ENCODE measurements at regions not wholly inside any gene's neighbourhood (a gene's known extent, or its start where the extent isn't known, plus 50 kb on each side); places are given as distances from the start of the nearest gene placed in this dataset.
"Not testable (repeated sequence)": the region's sequence is repeated elsewhere in the genome, so short reads cannot be mapped to it uniquely, and the experiment has no call there.

DNA sequence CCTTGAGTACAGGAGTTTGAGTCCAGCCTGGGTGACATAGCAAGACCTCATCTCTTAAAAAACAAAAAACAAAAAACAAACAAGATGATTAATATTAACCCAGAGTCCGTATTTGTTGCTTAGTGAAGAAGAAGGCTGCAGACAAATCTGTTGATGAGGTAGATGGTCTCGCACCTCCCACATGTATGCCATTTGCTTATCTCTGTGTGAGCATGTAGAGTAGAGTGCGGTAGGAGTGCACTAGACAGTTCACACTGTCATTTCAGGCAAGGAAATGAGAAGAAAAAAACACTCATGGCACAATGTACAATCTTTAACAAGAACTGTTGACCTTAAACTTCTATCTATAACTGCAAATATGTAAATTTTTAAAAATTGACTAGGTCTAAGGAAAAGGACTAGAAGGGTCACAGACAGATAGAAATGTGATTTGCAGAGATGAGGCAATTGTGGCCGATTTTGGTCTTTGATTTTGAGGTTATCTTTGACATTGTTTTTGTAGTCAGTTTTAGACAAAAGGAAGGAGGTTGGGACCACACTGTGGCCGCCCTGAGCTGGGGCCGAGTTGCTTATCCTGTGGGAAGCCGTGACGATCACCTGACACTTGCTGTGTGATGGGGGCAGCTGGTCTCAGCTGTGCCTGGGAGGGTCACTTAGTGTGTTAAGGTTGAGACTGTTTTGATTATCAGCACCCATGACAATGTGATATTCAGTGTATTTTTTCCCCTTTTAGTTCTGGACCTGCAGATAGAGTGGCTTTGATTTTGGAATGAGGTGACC, 127.2 kb downstream of the LAT start:
- TF ChIP-seq EZH2 (IDR thresholded peaks at IDR 0.05; ENCODE audit: borderline replicate concordance, low read depth, low read length); PRPF4 (IDR thresholded peaks at IDR 0.05; ENCODE audit: insufficient read depth, low read depth, low read length, poor library complexity, severe bottlenecking); POLR2AphosphoS5 (IDR thresholded peaks at IDR 0.05; ENCODE audit: control insufficient read depth, insufficient read depth, low read depth, low read length); ARNT (IDR thresholded peaks at IDR 0.05); MYC (IDR thresholded peaks at IDR 0.05; ENCODE audit: low read depth, low read length); MYC (CRISPR knock-in tag; IDR thresholded peaks at IDR 0.05; ENCODE audit: borderline replicate concordance, low read depth); SP2 (IDR thresholded peaks at IDR 0.05; ENCODE audit: extremely low read depth, low read depth, low read length, poor library complexity, severe bottlenecking); ZNF707 (CRISPR knock-in tag; conservative IDR thresholded peaks at IDR 0.05): not testable (repeated sequence)
- TF ChIP-seq, protein P1, sequence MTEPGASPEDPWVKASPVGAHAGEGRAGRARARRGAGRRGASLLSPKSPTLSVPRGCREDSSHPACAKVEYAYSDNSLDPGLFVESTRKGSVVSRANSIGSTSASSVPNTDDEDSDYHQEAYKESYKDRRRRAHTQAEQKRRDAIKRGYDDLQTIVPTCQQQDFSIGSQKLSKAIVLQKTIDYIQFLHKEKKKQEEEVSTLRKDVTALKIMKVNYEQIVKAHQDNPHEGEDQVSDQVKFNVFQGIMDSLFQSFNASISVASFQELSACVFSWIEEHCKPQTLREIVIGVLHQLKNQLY (CRISPR knock-in tag; conservative IDR thresholded peaks at IDR 0.05) = not testable (repeated sequence)
- TF ChIP-seq, protein P2, sequence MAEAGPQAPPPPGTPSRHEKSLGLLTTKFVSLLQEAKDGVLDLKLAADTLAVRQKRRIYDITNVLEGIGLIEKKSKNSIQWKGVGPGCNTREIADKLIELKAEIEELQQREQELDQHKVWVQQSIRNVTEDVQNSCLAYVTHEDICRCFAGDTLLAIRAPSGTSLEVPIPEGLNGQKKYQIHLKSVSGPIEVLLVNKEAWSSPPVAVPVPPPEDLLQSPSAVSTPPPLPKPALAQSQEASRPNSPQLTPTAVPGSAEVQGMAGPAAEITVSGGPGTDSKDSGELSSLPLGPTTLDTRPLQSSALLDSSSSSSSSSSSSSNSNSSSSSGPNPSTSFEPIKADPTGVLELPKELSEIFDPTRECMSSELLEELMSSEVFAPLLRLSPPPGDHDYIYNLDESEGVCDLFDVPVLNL (CRISPR knock-in tag; IDR thresholded peaks at IDR 0.05; ENCODE audit: low read depth) = not testable (repeated sequence)
- TF ChIP-seq, protein P3, sequence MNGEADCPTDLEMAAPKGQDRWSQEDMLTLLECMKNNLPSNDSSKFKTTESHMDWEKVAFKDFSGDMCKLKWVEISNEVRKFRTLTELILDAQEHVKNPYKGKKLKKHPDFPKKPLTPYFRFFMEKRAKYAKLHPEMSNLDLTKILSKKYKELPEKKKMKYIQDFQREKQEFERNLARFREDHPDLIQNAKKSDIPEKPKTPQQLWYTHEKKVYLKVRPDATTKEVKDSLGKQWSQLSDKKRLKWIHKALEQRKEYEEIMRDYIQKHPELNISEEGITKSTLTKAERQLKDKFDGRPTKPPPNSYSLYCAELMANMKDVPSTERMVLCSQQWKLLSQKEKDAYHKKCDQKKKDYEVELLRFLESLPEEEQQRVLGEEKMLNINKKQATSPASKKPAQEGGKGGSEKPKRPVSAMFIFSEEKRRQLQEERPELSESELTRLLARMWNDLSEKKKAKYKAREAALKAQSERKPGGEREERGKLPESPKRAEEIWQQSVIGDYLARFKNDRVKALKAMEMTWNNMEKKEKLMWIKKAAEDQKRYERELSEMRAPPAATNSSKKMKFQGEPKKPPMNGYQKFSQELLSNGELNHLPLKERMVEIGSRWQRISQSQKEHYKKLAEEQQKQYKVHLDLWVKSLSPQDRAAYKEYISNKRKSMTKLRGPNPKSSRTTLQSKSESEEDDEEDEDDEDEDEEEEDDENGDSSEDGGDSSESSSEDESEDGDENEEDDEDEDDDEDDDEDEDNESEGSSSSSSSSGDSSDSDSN (IDR thresholded peaks at IDR 0.05; ENCODE audit: borderline replicate concordance in 1 of 2, low read depth in 2 of 2, low read length in 2 of 2) = not testable (repeated sequence)
- TF ChIP-seq, protein P4, sequence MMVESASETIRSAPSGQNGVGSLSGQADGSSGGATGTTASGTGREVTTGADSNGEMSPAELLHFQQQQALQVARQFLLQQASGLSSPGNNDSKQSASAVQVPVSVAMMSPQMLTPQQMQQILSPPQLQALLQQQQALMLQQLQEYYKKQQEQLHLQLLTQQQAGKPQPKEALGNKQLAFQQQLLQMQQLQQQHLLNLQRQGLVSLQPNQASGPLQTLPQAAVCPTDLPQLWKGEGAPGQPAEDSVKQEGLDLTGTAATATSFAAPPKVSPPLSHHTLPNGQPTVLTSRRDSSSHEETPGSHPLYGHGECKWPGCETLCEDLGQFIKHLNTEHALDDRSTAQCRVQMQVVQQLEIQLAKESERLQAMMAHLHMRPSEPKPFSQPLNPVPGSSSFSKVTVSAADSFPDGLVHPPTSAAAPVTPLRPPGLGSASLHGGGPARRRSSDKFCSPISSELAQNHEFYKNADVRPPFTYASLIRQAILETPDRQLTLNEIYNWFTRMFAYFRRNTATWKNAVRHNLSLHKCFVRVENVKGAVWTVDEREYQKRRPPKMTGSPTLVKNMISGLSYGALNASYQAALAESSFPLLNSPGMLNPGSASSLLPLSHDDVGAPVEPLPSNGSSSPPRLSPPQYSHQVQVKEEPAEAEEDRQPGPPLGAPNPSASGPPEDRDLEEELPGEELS (CRISPR knock-in tag; IDR thresholded peaks at IDR 0.05; ENCODE audit: borderline replicate concordance) = not testable (repeated sequence)
- TF ChIP-seq, protein P5, sequence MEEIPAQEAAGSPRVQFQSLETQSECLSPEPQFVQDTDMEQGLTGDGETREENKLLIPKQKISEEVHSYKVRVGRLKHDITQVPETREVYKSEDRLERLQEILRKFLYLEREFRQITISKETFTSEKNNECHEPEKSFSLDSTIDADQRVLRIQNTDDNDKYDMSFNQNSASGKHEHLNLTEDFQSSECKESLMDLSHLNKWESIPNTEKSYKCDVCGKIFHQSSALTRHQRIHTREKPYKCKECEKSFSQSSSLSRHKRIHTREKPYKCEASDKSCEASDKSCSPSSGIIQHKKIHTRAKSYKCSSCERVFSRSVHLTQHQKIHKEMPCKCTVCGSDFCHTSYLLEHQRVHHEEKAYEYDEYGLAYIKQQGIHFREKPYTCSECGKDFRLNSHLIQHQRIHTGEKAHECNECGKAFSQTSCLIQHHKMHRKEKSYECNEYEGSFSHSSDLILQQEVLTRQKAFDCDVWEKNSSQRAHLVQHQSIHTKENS (CRISPR knock-in tag; IDR thresholded peaks at IDR 0.05) = not testable (repeated sequence)
- TF ChIP-seq, protein P6, sequence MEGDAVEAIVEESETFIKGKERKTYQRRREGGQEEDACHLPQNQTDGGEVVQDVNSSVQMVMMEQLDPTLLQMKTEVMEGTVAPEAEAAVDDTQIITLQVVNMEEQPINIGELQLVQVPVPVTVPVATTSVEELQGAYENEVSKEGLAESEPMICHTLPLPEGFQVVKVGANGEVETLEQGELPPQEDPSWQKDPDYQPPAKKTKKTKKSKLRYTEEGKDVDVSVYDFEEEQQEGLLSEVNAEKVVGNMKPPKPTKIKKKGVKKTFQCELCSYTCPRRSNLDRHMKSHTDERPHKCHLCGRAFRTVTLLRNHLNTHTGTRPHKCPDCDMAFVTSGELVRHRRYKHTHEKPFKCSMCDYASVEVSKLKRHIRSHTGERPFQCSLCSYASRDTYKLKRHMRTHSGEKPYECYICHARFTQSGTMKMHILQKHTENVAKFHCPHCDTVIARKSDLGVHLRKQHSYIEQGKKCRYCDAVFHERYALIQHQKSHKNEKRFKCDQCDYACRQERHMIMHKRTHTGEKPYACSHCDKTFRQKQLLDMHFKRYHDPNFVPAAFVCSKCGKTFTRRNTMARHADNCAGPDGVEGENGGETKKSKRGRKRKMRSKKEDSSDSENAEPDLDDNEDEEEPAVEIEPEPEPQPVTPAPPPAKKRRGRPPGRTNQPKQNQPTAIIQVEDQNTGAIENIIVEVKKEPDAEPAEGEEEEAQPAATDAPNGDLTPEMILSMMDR (IDR thresholded peaks at IDR 0.05 in 2 of 3, conservative IDR thresholded peaks at IDR 0.05 in 1 of 3; ENCODE audit: insufficient read depth in 2 of 3, low read depth in 1 of 3, low read length in 3 of 3) = not testable (repeated sequence)

All from K562 (cell line).